Islet precursor cell (in vitro differentiated cells): ENCODE measurements at regions not wholly inside any gene's neighbourhood (a gene's known extent, or its start where the extent isn't known, plus 50 kb on each side); places are given as distances from the start of the nearest gene placed in this dataset.
A peak's percentile ranks its signal among the peaks of the same experiment; 100 is the strongest.
"Not testable (repeated sequence)": the region's sequence is repeated elsewhere in the genome, so short reads cannot be mapped to it uniquely, and the experiment has no call there.

Experiments
- DNase-seq: peaks from one replicate; pipeline ENCODE4 v3.0.0-alpha.2; 2018

GRCh38 chr4:147173322-147173721, 227.7 kb upstream of the TTC29 start:
- no peak for DNase-seq

GRCh38 chr4:147173797-147174432, 228.3 kb upstream of the TTC29 start:
- peak; percentile 74 for DNase-seq

GRCh38 chr4:147174591-147174990, 228.9 kb upstream of the TTC29 start:
- DNase-seq, result no peak

- no peak for DNase-seq
Measured at GRCh38 chr4:147175460-147176025, 229.9 kb upstream of the TTC29 start.

- DNase-seq, result no peak
Measured at GRCh38 chr4:147182041-147182440, 236.4 kb upstream of the TTC29 start.

- DNase-seq, result no peak
Measured at GRCh38 chr4:147192679-147193078, 247.0 kb upstream of the TTC29 start.

- DNase-seq, result no peak
Measured at GRCh38 chr4:147194114-147194513, 248.4 kb upstream of the TTC29 start.

- no peak for DNase-seq
Measured at GRCh38 chr4:147194604-147195003, 248.9 kb upstream of the TTC29 start.

GRCh38 chr4:147195386-147195785, 249.7 kb upstream of the TTC29 start:
- DNase-seq, result no peak

- no peak for DNase-seq
Measured at GRCh38 chr4:147198411-147199051, 252.9 kb upstream of the TTC29 start.

GRCh38 chr4:147201016-147201415, 255.4 kb upstream of the TTC29 start:
- no peak for DNase-seq

- DNase-seq, result no peak
Measured at GRCh38 chr4:147206807-147207206, 261.1 kb upstream of the TTC29 start.

- no peak for DNase-seq
Measured at GRCh38 chr4:147207911-147208310, 262.2 kb upstream of the TTC29 start.

- DNase-seq, result no peak
Measured at GRCh38 chr4:147217655-147218054, 263.2 kb upstream of the EDNRA start.

- DNase-seq, result no peak
Measured at GRCh38 chr4:147219145-147219544, 261.8 kb upstream of the EDNRA start.

GRCh38 chr4:147220833-147221232, 260.1 kb upstream of the EDNRA start:
- DNase-seq, result no peak

- no peak for DNase-seq
Measured at GRCh38 chr4:147222906-147223305, 258.0 kb upstream of the EDNRA start.

GRCh38 chr4:147223576-147223975, 257.3 kb upstream of the EDNRA start:
- no peak for DNase-seq

GRCh38 chr4:147236806-147237205, 244.1 kb upstream of the EDNRA start:
- DNase-seq, result no peak

GRCh38 chr4:147244786-147245185, 236.1 kb upstream of the EDNRA start:
- no peak for DNase-seq

GRCh38 chr4:147246096-147246495, 234.8 kb upstream of the EDNRA start:
- DNase-seq, result no peak

- not testable (repeated sequence) for DNase-seq
Measured at GRCh38 chr4:147246528-147246927, 234.4 kb upstream of the EDNRA start.

- DNase-seq, result no peak
Measured at GRCh38 chr4:147247579-147247978, 233.3 kb upstream of the EDNRA start.

- DNase-seq, result no peak
Measured at GRCh38 chr4:147250062-147250461, 230.8 kb upstream of the EDNRA start.

GRCh38 chr4:147255268-147255667, 225.6 kb upstream of the EDNRA start:
- DNase-seq, result not testable (repeated sequence)
